GM12878 (cell line): ENCODE measurements at regions not wholly inside any gene's neighbourhood (a gene's known extent, or its start where the extent isn't known, plus 50 kb on each side); places are given as distances from the start of the nearest gene placed in this dataset.

Experiments used
- ATAC-seq: fragments of 200-7000 bp; cut with Tn5 transposase; 3 replicates; pipeline ENCODE4 v1.9.1; 2020; ENCODE audit warnings: mild to moderate bottlenecking, moderate library complexity
- BruUV-seq: library from RNA; stranded (reverse); fragments of 400-500 nt; replicated peaks from 2 replicates; lab custom pipeline; 2021; lab: Mats Ljungman, UMichigan
- CTCF ChIA-PET: fragments of 300-600 bp; sonication (Branson Sonifier 250); formaldehyde crosslinking; extraction: SDS; loops from one replicate; lab custom pipeline; 2021; ENCODE audit warnings: inconsistent platforms; lab: Yijun Ruan, JAX
- POLR2A ChIA-PET: fragments of 350-600 bp; formaldehyde crosslinking; extraction: SDS; loops from one replicate; lab custom pipeline; 2021; ENCODE audit warnings: inconsistent platforms; lab: Charles Lee
- RAD21 ChIA-PET: fragments of 300-600 bp; sonication (Branson Sonifier 250); formaldehyde crosslinking; loops from one replicate; lab custom pipeline; 2023; ENCODE audit warnings: antibody characterized with exemption; ENCODE audit not compliant: unreplicated experiment; lab: Charles Lee
- SMC1A ChIA-PET: fragments of 300-600 bp; sonication (Branson Sonifier 250); formaldehyde crosslinking; loops from one replicate; lab custom pipeline; 2023; ENCODE audit not compliant: unreplicated experiment, uncharacterized antibody; lab: Charles Lee
- DNase-seq: peaks from one replicate; pipeline ENCODE4 v3.0.0-alpha.2; 2011; ENCODE audit warnings: low read depth, low spot score
- FAIRE-seq: peaks from 3 replicates; lab custom pipeline; 2011; peaks lifted over from hg19 to GRCh38; lab: Jason Lieb, UNC
- H2AFZ ChIP-seq: 2 replicates; pipeline ENCODE4 v1.6.0; 2011; ENCODE audit warnings: low read depth, low read length, control low read depth; ENCODE audit not compliant: control insufficient read depth
- H3K27ac ChIP-seq: 2 replicates; pipeline ENCODE4 v1.5.1; 2011; ENCODE audit warnings: control low read depth; ENCODE audit not compliant: control insufficient read depth, insufficient read depth
- H3K27me3 ChIP-seq, 2 experiments: replicated peaks in 1 of 2; 2 replicates each; pipeline versions ENCODE4 v1.6.0 to v1.6.1; 2011; ENCODE audit warnings: low read length in 1 of 2; ENCODE audit not compliant: control insufficient read depth in 2 of 2, insufficient read depth in 2 of 2
- H3K36me3 ChIP-seq, 2 experiments: 2 replicates each; pipeline ENCODE4 v1.5.1; 2011; ENCODE audit warnings: low read length in 1 of 2; ENCODE audit not compliant: control insufficient read depth in 2 of 2, insufficient read depth in 2 of 2
- H3K4me1 ChIP-seq: 2 replicates; pipeline ENCODE4 v1.6.1; 2011; ENCODE audit warnings: mild to moderate bottlenecking, low read length, moderate library complexity, mixed read lengths; ENCODE audit not compliant: control insufficient read depth, insufficient read depth
- H3K4me2 ChIP-seq: 2 replicates; pipeline ENCODE4 v1.6.0; 2011; ENCODE audit warnings: control low read depth; ENCODE audit not compliant: control insufficient read depth, insufficient read depth
- H3K4me3 ChIP-seq: fragments of 200-600 bp; sonication (generic); 2 replicates; pipeline ENCODE4 v1.5.1; 2016
- H3K79me2 ChIP-seq: 2 replicates; pipeline ENCODE4 v1.6.0; 2011; ENCODE audit warnings: low read length; ENCODE audit not compliant: control insufficient read depth, insufficient read depth
- H3K9ac ChIP-seq: 2 replicates; pipeline ENCODE4 v1.8.0; 2011; ENCODE audit warnings: low read length, control low read depth, mixed read lengths; ENCODE audit not compliant: control insufficient read depth, insufficient read depth
- H3K9me3 ChIP-seq: replicated peaks from 3 replicates; pipeline ENCODE4 v1.5.1; 2011; ENCODE audit warnings: mild to moderate bottlenecking, low read length; ENCODE audit not compliant: control insufficient read depth, insufficient read depth
- H4K20me1 ChIP-seq: 2 replicates; pipeline ENCODE4 v1.6.0; 2011; ENCODE audit not compliant: control insufficient read depth, insufficient read depth
- CEBPB ChIP-seq, 2 experiments: fragments of 150-350 bp in 1 of 2; IDR thresholded peaks; 2 replicates each; pipeline ENCODE4 v1.6.1; 2012 to 2014; ENCODE audit warnings: low read depth in 2 of 2, low read length in 2 of 2, borderline replicate concordance in 1 of 2, inconsistent platforms in 1 of 2
- EGR1 ChIP-seq, 2 experiments: IDR thresholded peaks; 1 replicate in 1 of 2; 2 replicates in 1 of 2; pipeline ENCODE4 v1.6.1; 2011 to 2012; ENCODE audit warnings: low read depth in 2 of 2, low read length in 2 of 2, borderline replicate concordance in 1 of 2, mild to moderate bottlenecking in 1 of 2, moderate library complexity in 1 of 2
- MTA2 ChIP-seq: fragments of 450-650 bp; IDR thresholded peaks from 2 replicates; pipeline ENCODE4 v1.6.1; 2016; ENCODE audit warnings: low read depth, mild to moderate bottlenecking, moderate library complexity
- RAD51 ChIP-seq: fragments of 450-650 bp; IDR thresholded peaks from 2 replicates; pipeline ENCODE4 v1.6.1; 2016; ENCODE audit warnings: moderate library complexity, mild to moderate bottlenecking, inconsistent platforms
- WGBS: methylation state at CpG from one replicate; pipeline ENCODE4 v1.1.6; 2016; ENCODE audit warnings: low lambda C conversion rate; ENCODE audit not compliant: insufficient replicate concordance, insufficient coverage; ENCODE audit errors: missing lambda C conversion rate; 5-methylcytosine and 5-hydroxymethylcytosine counted together
- in situ Hi-C: fragments of 300-500 bp; cut with MboI; formaldehyde crosslinking; loops from 9 replicates; pipeline ENCODE4 v1.14.3; 2018; ENCODE audit warnings: mixed read lengths
- intact Hi-C: fragments of 100-400 bp; cut with micrococcal nuclease; formaldehyde crosslinking; loops from one replicate; pipeline ENCODE4 v1.14.2; 2022; ENCODE audit not compliant: unreplicated experiment
- TF ChIP-seq, protein P1 (sequence below): IDR thresholded peaks from 2 replicates; pipeline ENCODE4 v1.6.1; 2011; ENCODE audit warnings: borderline replicate concordance, low read depth, mild to moderate bottlenecking, moderate library complexity, low read length; ENCODE audit not compliant: insufficient read depth, poor library complexity, severe bottlenecking
- TF ChIP-seq, protein P2 (sequence below): fragments of 450-650 bp; formaldehyde crosslinking; IDR thresholded peaks from 2 replicates; pipeline ENCODE4 v1.4.0; 2022; ENCODE audit warnings: mild to moderate bottlenecking, moderate library complexity
- TF ChIP-seq, protein P3 (sequence below), 3 experiments: IDR thresholded peaks in 2 of 3; conservative IDR thresholded peaks in 1 of 3; 2 replicates each; pipeline ENCODE4 v1.5.1; 2011; ENCODE audit warnings: low read depth in 3 of 3, low read length in 3 of 3, mild to moderate bottlenecking in 3 of 3, control low read depth in 2 of 3, moderate library complexity in 2 of 3, inconsistent platforms in 1 of 3, mixed read lengths in 1 of 3; ENCODE audit not compliant: control insufficient read depth in 2 of 3, insufficient read depth in 1 of 3; ENCODE audit errors: extremely low read depth in 1 of 3

DNA sequence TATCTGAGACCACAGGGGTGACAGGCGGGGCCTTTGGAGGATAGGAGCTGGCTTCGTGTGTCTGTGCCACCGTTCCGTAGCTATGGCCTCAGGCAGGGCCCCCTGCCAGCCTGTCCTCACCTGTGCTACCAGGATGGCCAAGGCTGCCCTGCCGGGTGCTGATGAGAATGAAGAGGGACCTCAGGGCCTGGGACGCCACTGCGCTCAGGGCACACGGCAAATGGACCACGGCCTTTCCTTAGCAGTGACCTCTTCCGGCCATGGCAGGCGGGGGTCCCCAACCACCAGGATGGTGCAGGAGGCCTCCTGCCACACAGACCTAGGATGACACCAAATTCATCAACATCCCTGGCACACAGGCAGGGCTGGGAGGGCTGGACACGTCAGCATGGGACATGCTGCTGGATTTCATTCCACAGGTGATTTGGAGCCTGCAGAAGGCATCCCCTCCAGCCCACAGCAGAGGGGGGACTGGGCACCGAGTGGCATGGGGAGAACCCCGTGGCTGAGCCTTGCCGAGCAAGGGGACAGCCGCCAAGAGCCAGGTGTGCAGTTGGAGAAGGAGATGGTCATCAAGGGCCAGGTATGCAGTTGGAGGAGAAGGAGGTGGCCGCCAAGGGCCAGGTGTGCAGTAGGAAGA, 1321.0 kb downstream of the BRD1 start:
- in situ Hi-C loops (no loop called here), intact Hi-C loops (no loop called here)
- Histone ChIP-seq H3K4me3 (no peak overlapping the region), H4K20me1 (no peaks in the 10 kb centered on the region), H3K79me2 (no peaks in the 10 kb centered on the region), H3K36me3 (no peaks in the 10 kb centered on the region; a peak in 1 of 4 replicates), H2AFZ (no peak overlapping the region), H3K27me3 (no peaks in the 10 kb centered on the region), H3K4me2 (no peak overlapping the region), H3K4me1 (no peaks in the 10 kb centered on the region), H3K27ac (no peak overlapping the region), H3K9me3 (no peaks in the 10 kb centered on the region; the same call in 2 of the 3 replicates), H3K9ac (no peak overlapping the region)
- BruUV-seq, result no TSS peak
- ChIA-PET CTCF (no interaction called here), POLR2A (no interaction called here), RAD21 (no interaction called here), SMC1A (no interaction called here)
- TF ChIP-seq MTA2, result no peak
- TF ChIP-seq, protein P1, sequence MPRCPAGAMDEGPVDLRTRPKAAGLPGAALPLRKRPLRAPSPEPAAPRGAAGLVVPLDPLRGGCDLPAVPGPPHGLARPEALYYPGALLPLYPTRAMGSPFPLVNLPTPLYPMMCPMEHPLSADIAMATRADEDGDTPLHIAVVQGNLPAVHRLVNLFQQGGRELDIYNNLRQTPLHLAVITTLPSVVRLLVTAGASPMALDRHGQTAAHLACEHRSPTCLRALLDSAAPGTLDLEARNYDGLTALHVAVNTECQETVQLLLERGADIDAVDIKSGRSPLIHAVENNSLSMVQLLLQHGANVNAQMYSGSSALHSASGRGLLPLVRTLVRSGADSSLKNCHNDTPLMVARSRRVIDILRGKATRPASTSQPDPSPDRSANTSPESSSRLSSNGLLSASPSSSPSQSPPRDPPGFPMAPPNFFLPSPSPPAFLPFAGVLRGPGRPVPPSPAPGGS, result no peak
- WGBS, result 23% methylated on average over 17 of the region's 17 CpGs
- DNase-seq (no peak), FAIRE-seq (no peak), ATAC-seq (no peak)

DNA sequence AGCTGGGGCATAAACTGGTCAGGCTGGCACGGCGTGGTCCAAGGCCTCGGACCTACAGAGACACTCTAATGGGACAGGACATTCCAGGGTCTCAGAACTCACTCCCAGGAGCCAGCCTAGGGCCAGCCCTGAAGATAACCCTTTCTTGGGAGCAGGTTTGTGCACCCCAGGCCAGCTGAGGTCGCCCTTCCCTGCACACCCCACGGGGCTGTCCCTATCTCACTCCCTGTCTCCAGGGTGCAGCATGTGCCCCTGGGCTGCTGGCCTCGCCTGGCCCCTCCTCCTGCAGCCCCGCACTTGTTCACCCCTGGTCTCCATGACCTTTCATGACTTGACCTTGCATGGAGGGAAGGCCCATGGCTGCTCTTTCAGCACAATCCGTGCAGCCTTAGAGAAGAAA, 1321.8 kb downstream of the BRD1 start:
- RAD21 ChIA-PET, result no interaction called here
- no peak overlapping the region for H3K4me3 ChIP-seq
- intact Hi-C loops (no loop called here), in situ Hi-C loops (no loop called here)
- DNase-seq (no peak), FAIRE-seq (no peak), ATAC-seq (no peak)
- H4K20me1 ChIP-seq, result no peaks in the 10 kb centered on the region
- H3K9ac ChIP-seq, result no peak overlapping the region
- H3K27me3 ChIP-seq, result no peaks in the 10 kb centered on the region
- no peaks in the 10 kb centered on the region; the same call in 2 of the 3 replicates for H3K9me3 ChIP-seq
- H3K27ac ChIP-seq, result no peak overlapping the region
- no peak overlapping the region for H2AFZ ChIP-seq
- no TSS peak for BruUV-seq
- no peak overlapping the region for H3K4me2 ChIP-seq
- WGBS, result 15% methylated on average over 8 of the region's 8 CpGs
- no peaks in the 10 kb centered on the region for H3K79me2 ChIP-seq
- CTCF ChIA-PET, result no interaction called here
- SMC1A ChIA-PET, result no interaction called here
- no peaks in the 10 kb centered on the region for H3K4me1 ChIP-seq
- POLR2A ChIA-PET, result no interaction called here
- H3K36me3 ChIP-seq, result no peaks in the 10 kb centered on the region; a peak in 1 of 4 replicates
- TF ChIP-seq, protein P2, sequence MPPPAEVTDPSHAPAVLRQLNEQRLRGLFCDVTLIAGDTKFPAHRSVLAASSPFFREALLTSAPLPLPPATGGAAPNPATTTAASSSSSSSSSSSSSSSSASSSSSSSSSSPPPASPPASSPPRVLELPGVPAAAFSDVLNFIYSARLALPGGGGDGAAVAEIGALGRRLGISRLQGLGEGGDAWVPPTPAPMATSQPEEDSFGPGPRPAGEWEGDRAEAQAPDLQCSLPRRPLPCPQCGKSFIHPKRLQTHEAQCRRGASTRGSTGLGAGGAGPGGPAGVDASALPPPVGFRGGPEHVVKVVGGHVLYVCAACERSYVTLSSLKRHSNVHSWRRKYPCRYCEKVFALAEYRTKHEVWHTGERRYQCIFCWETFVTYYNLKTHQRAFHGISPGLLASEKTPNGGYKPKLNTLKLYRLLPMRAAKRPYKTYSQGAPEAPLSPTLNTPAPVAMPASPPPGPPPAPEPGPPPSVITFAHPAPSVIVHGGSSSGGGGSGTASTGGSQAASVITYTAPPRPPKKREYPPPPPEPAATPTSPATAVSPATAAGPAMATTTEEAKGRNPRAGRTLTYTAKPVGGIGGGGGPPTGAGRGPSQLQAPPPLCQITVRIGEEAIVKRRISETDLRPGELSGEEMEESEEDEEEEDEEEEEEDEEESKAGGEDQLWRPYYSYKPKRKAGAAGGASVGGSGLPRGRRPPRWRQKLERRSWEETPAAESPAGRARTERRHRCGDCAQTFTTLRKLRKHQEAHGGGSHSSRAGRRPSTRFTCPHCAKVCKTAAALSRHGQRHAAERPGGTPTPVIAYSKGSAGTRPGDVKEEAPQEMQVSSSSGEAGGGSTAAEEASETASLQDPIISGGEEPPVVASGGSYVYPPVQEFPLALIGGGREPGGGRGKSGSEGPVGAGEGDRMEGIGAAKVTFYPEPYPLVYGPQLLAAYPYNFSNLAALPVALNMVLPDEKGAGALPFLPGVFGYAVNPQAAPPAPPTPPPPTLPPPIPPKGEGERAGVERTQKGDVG (CRISPR knock-in tag), result no peak
- no peak for TF ChIP-seq EGR1 (IDR thresholded peaks at IDR 0.05; ENCODE audit: borderline replicate concordance in 1 of 2, low read depth in 2 of 2, low read length in 2 of 2)
- TF ChIP-seq, protein P3, sequence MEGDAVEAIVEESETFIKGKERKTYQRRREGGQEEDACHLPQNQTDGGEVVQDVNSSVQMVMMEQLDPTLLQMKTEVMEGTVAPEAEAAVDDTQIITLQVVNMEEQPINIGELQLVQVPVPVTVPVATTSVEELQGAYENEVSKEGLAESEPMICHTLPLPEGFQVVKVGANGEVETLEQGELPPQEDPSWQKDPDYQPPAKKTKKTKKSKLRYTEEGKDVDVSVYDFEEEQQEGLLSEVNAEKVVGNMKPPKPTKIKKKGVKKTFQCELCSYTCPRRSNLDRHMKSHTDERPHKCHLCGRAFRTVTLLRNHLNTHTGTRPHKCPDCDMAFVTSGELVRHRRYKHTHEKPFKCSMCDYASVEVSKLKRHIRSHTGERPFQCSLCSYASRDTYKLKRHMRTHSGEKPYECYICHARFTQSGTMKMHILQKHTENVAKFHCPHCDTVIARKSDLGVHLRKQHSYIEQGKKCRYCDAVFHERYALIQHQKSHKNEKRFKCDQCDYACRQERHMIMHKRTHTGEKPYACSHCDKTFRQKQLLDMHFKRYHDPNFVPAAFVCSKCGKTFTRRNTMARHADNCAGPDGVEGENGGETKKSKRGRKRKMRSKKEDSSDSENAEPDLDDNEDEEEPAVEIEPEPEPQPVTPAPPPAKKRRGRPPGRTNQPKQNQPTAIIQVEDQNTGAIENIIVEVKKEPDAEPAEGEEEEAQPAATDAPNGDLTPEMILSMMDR (IDR thresholded peaks at IDR 0.05 in 2 of 3, conservative IDR thresholded peaks at IDR 0.05 in 1 of 3; ENCODE audit: control insufficient read depth in 2 of 3, extremely low read depth in 1 of 3, insufficient read depth in 1 of 3, low read depth in 3 of 3, low read length in 3 of 3), result no peak
- no peak for TF ChIP-seq CEBPB (IDR thresholded peaks at IDR 0.05; ENCODE audit: borderline replicate concordance in 1 of 2, low read depth in 2 of 2, low read length in 2 of 2)
- no peak for TF ChIP-seq RAD51
